Mesothelial cell of epicardium (in vitro differentiated cells): ENCODE measurements at regions not wholly inside any gene's neighbourhood (a gene's known extent, or its start where the extent isn't known, plus 50 kb on each side); places are given as distances from the start of the nearest gene placed in this dataset.

Source experiments
- DNase-seq, 2 experiments: peaks; one replicate each; pipeline ENCODE4 v3.0.0; 2021; ENCODE audit warnings: low spot score in 2 of 2; ENCODE audit not compliant: unreplicated experiment in 2 of 2
- H3K27ac Mint-ChIP-seq: 2 replicates; pipeline ENCODE4 v1.8.0; 2021; ENCODE audit warnings: mixed read lengths
- H3K27me3 Mint-ChIP-seq: 2 replicates; pipeline ENCODE4 v1.8.0; 2021; ENCODE audit warnings: low read depth, mixed read lengths
- H3K36me3 Mint-ChIP-seq: 2 replicates; pipeline ENCODE4 v1.8.0; 2021; ENCODE audit warnings: mixed read lengths
- H3K4me1 Mint-ChIP-seq: 2 replicates; pipeline ENCODE4 v1.8.0; 2021; ENCODE audit warnings: mixed read lengths
- H3K4me3 Mint-ChIP-seq: 2 replicates; pipeline ENCODE4 v1.8.0; 2021; ENCODE audit warnings: mild to moderate bottlenecking, moderate library complexity, mixed read lengths
- H3K9me3 Mint-ChIP-seq: 2 replicates; pipeline ENCODE4 v1.8.0; 2021; ENCODE audit warnings: mixed read lengths
- CTCF ChIP-seq: fragments of 200-600 bp; sonication (generic); IDR thresholded peaks from one replicate; pipeline ENCODE4 v1.5.0; 2021; ENCODE audit warnings: antibody characterized with exemption; ENCODE audit not compliant: unreplicated experiment

- Mint-ChIP-seq H3K9me3 (peaks cover 9% of the 10 kb centered on the region), H3K4me3 (no peak overlapping the region), H3K4me1 (no peaks in the 10 kb centered on the region), H3K27ac (no peak overlapping the region), H3K27me3 (no peaks in the 10 kb centered on the region), H3K36me3 (peaks cover 2% of the 10 kb centered on the region)
- no peak for TF ChIP-seq CTCF
- DNase-seq: no peak
Observed at GRCh38 chr2:215805493-215805892, 207.9 kb downstream of the MREG start.

- Mint-ChIP-seq H3K9me3 (peaks cover 9% of the 10 kb centered on the region), H3K27me3 (no peaks in the 10 kb centered on the region), H3K27ac (no peak overlapping the region), H3K4me1 (no peaks in the 10 kb centered on the region), H3K36me3 (peaks cover 2% of the 10 kb centered on the region), H3K4me3 (no peak overlapping the region)
- TF ChIP-seq CTCF: no peak
- DNase-seq: no peak
Observed at GRCh38 chr2:215803150-215803549, 210.2 kb downstream of the MREG start.

- Mint-ChIP-seq H3K4me1 (peaks cover 18% of the 10 kb centered on the region), H3K27ac (no peak overlapping the region), H3K36me3 (peaks cover 2% of the 10 kb centered on the region), H3K4me3 (no peak overlapping the region), H3K9me3 (peaks cover 4% of the 10 kb centered on the region), H3K27me3 (no peaks in the 10 kb centered on the region)
- TF ChIP-seq CTCF: no peak
- DNase-seq: no peak
Observed at GRCh38 chr2:215799194-215799593, 214.2 kb downstream of the MREG start.

GRCh38 chr2:215797676-215798075, 215.7 kb downstream of the MREG start:
- H3K27ac Mint-ChIP-seq: no peak overlapping the region
- H3K27me3 Mint-ChIP-seq: no peaks in the 10 kb centered on the region
- H3K4me3 Mint-ChIP-seq: no peak overlapping the region
- H3K9me3 Mint-ChIP-seq: peaks cover 4% of the 10 kb centered on the region
- no peak for DNase-seq
- no peak for TF ChIP-seq CTCF
- H3K4me1 Mint-ChIP-seq: peaks cover 26% of the 10 kb centered on the region
- peaks cover 2% of the 10 kb centered on the region for H3K36me3 Mint-ChIP-seq

GRCh38 chr2:215796140-215796855, 217.1 kb downstream of the MREG start:
- no peaks in the 10 kb centered on the region for H3K36me3 Mint-ChIP-seq
- no peak overlapping the region for H3K4me3 Mint-ChIP-seq
- peaks cover 26% of the 10 kb centered on the region for H3K4me1 Mint-ChIP-seq
- DNase-seq: no peak
- peak overlapping the region; percentile 66 for H3K27ac Mint-ChIP-seq
- no peak for TF ChIP-seq CTCF
- no peaks in the 10 kb centered on the region for H3K9me3 Mint-ChIP-seq
- no peaks in the 10 kb centered on the region for H3K27me3 Mint-ChIP-seq
